IMR-90 (cell line): ENCODE measurements at regions not wholly inside any gene's neighbourhood (a gene's known extent, or its start where the extent isn't known, plus 50 kb on each side); places are given as distances from the start of the nearest gene placed in this dataset.

Experiments
- ATAC-seq: fragments of 200-7000 bp; cut with Tn5 transposase; 2 replicates; pipeline ENCODE4 v1.9.1; 2020; ENCODE audit warnings: low read depth, mild to moderate bottlenecking, moderate library complexity
- BruUV-seq: library from RNA; stranded (reverse); fragments of 400-500 nt; replicated peaks from 2 replicates; lab custom pipeline; 2021; lab: Mats Ljungman, UMichigan
- CTCF ChIA-PET: fragments of 300-600 bp; formaldehyde crosslinking; extraction: SDS; loops from one replicate; lab custom pipeline; 2021; ENCODE audit warnings: antibody characterized with exemption; lab: Yijun Ruan, JAX
- POLR2A ChIA-PET: fragments of 300-600 bp; sonication (Branson Sonifier 250); formaldehyde crosslinking; loops from one replicate; lab custom pipeline; 2022; ENCODE audit warnings: antibody characterized with exemption; ENCODE audit not compliant: unreplicated experiment; lab: Charles Lee
- DNase-seq: peaks from one replicate; pipeline ENCODE4 v3.0.0; 2013
- H2AFZ ChIP-seq: replicated peaks from 2 replicates; pipeline ENCODE3; 2013; ENCODE audit warnings: low read length, mild to moderate bottlenecking; ENCODE audit not compliant: poor library complexity
- H2AK5ac ChIP-seq: 2 replicates; pipeline ENCODE4 v1.6.1; 2013; ENCODE audit warnings: low read depth, low read length, inconsistent platforms
- H2AK9ac ChIP-seq: replicated peaks from 2 replicates; pipeline ENCODE3; 2013; ENCODE audit warnings: mild to moderate bottlenecking, low read depth, low read length, moderate library complexity; ENCODE audit not compliant: poor library complexity
- H2BK120ac ChIP-seq: 2 replicates; pipeline ENCODE4 v1.6.1; 2013; ENCODE audit warnings: low read depth, low read length, inconsistent platforms
- H2BK15ac ChIP-seq: 3 replicates; pipeline ENCODE4 v1.6.1; 2013; ENCODE audit warnings: low read depth, low read length, inconsistent platforms
- H2BK20ac ChIP-seq: 2 replicates; pipeline ENCODE4 v1.6.1; 2013; ENCODE audit warnings: low read depth, mild to moderate bottlenecking, inconsistent platforms, low read length, moderate library complexity
- H2BK5ac ChIP-seq: 2 replicates; pipeline ENCODE4 v1.6.1; 2013; ENCODE audit warnings: mild to moderate bottlenecking, low read depth, low read length, inconsistent platforms; ENCODE audit not compliant: poor library complexity, severe bottlenecking
- H3K14ac ChIP-seq: replicated peaks from 2 replicates; pipeline ENCODE4 v1.6.1; 2013; ENCODE audit warnings: low read depth, low read length, inconsistent platforms
- H3K18ac ChIP-seq: 2 replicates; pipeline ENCODE4 v1.6.1; 2013; ENCODE audit warnings: low read depth, low read length, control low read depth
- H3K23ac ChIP-seq: 2 replicates; pipeline ENCODE4 v1.6.1; 2013; ENCODE audit warnings: low read depth, low read length, inconsistent platforms
- H3K27ac ChIP-seq: 2 replicates; pipeline ENCODE4 v1.5.1; 2013; ENCODE audit warnings: mild to moderate bottlenecking, control low read depth, low read length; ENCODE audit not compliant: insufficient read depth
- H3K27me3 ChIP-seq: 2 replicates; pipeline ENCODE4 v1.6.1; 2013; ENCODE audit warnings: low read length; ENCODE audit not compliant: control insufficient read depth, insufficient read depth
- H3K36me3 ChIP-seq: 2 replicates; pipeline ENCODE4 v1.6.1; 2013; ENCODE audit warnings: low read length, mixed read lengths; ENCODE audit not compliant: control insufficient read depth, insufficient read depth
- H3K4ac ChIP-seq: 2 replicates; pipeline ENCODE4 v1.6.1; 2013; ENCODE audit warnings: low read depth, low read length, inconsistent platforms
- H3K4me1 ChIP-seq: 2 replicates; pipeline ENCODE4 v1.6.1; 2013; ENCODE audit warnings: low read length, mixed read lengths; ENCODE audit not compliant: control insufficient read depth, insufficient read depth
- H3K4me2 ChIP-seq: 2 replicates; pipeline ENCODE4 v1.6.1; 2013; ENCODE audit warnings: low read depth, mild to moderate bottlenecking, control low read depth, low read length, moderate library complexity
- H3K4me3 ChIP-seq: 2 replicates; pipeline ENCODE4 v1.5.1; 2013; ENCODE audit warnings: low read depth, mild to moderate bottlenecking, control low read depth, low read length, moderate library complexity; ENCODE audit not compliant: insufficient read depth
- H3K56ac ChIP-seq: 2 replicates; pipeline ENCODE4 v1.6.1; 2013; ENCODE audit warnings: low read length, inconsistent platforms; ENCODE audit not compliant: insufficient read depth; ENCODE audit errors: extremely low read depth
- H3K79me1 ChIP-seq, 2 experiments: 2 replicates each; pipeline ENCODE4 v1.6.1; 2013; ENCODE audit warnings: low read length in 2 of 2, inconsistent platforms in 1 of 2, low read depth in 1 of 2
- H3K9ac ChIP-seq: 2 replicates; pipeline ENCODE4 v1.6.1; 2013; ENCODE audit warnings: low read depth, low read length, control low read depth
- H3K9me1 ChIP-seq: 2 replicates; pipeline ENCODE4 v1.6.1; 2013; ENCODE audit warnings: low read length, inconsistent platforms; ENCODE audit not compliant: insufficient read depth
- H3K9me3 ChIP-seq: 2 replicates; pipeline ENCODE4 v1.6.1; 2013; ENCODE audit warnings: low read length; ENCODE audit not compliant: control insufficient read depth, insufficient read depth
- H4K20me1 ChIP-seq: 2 replicates; pipeline ENCODE4 v1.6.1; 2013; ENCODE audit warnings: low read length, inconsistent platforms; ENCODE audit not compliant: insufficient read depth
- H4K5ac ChIP-seq: 2 replicates; pipeline ENCODE4 v1.6.1; 2013; ENCODE audit warnings: mild to moderate bottlenecking, low read depth, low read length, control low read depth
- H4K8ac ChIP-seq, 2 experiments: 2 replicates each; pipeline ENCODE4 v1.6.1; 2013; ENCODE audit warnings: low read depth in 2 of 2, low read length in 2 of 2, control low read depth in 1 of 2, inconsistent platforms in 1 of 2
- H4K91ac ChIP-seq: 2 replicates; pipeline ENCODE4 v1.6.1; 2013; ENCODE audit warnings: low read depth, low read length, inconsistent platforms; ENCODE audit not compliant: insufficient read depth
- RAD21 ChIP-seq: IDR thresholded peaks from 2 replicates; pipeline ENCODE4 v1.6.1; 2012; ENCODE audit warnings: low read length, improper control_type of control experiment
- WGBS, 2 experiments: methylation state at CpG; one replicate each; pipeline versions ENCODE4 v1.1.5 to v1.1.7; 2013; ENCODE audit warnings: missing lambda C conversion rate in 2 of 2; ENCODE audit not compliant: insufficient read length in 1 of 2; ENCODE audit errors: extremely low coverage in 2 of 2; 5-methylcytosine and 5-hydroxymethylcytosine counted together
- dilution Hi-C: fragments of 300-500 bp; cut with HindIII; formaldehyde crosslinking; loops from one replicate; pipeline ENCODE4 v1.14.3; 2018; ENCODE audit warnings: low sequenced_read_pairs; ENCODE audit not compliant: unreplicated experiment
- in situ Hi-C: fragments of 300-500 bp; cut with MboI; formaldehyde crosslinking; loops from 3 replicates; pipeline ENCODE4 v1.14.3; 2019; ENCODE audit warnings: low sequenced_read_pairs, inconsistent platforms, mixed read lengths
- intact Hi-C: fragments of 100-400 bp; cut with micrococcal nuclease; formaldehyde crosslinking; loops from 2 replicates; pipeline ENCODE4 v1.10.0; 2022

GRCh38 chrX:120690941-120691340 lies 61.1 kb upstream of the C1GALT1C1 start:
- H3K14ac ChIP-seq, result no peak overlapping the region
- TF ChIP-seq RAD21, result no peak
- ChIA-PET POLR2A (no interaction called here), CTCF (no interaction called here)
- no peak overlapping the region for H3K23ac ChIP-seq
- no TSS peak for BruUV-seq
- no peak overlapping the region for H2BK15ac ChIP-seq
- H3K56ac ChIP-seq, result no peak overlapping the region
- no peaks in the 10 kb centered on the region for H3K9me1 ChIP-seq
- dilution Hi-C loops, result no loop called here
- H3K4ac ChIP-seq, result no peak overlapping the region
- H3K4me2 ChIP-seq, result no peak overlapping the region
- WGBS, 2 experiments, result no CpG with 5 or more reads among the region's 4 CpGs
- no peaks in the 10 kb centered on the region for H3K79me1 ChIP-seq
- intact Hi-C loops, result no loop called here
- in situ Hi-C loops, result no loop called here
- no peaks in the 10 kb centered on the region for H3K9me3 ChIP-seq
- no peak overlapping the region for H3K9ac ChIP-seq
- H4K91ac ChIP-seq, result no peak overlapping the region
- no peak overlapping the region for H2BK120ac ChIP-seq
- H3K4me1 ChIP-seq, result no peaks in the 10 kb centered on the region
- no peaks in the 10 kb centered on the region for H3K27me3 ChIP-seq
- no peak overlapping the region for H3K18ac ChIP-seq
- DNase-seq (no peak), ATAC-seq (no peak)
- no peak overlapping the region for H2AK9ac ChIP-seq
- H3K36me3 ChIP-seq, result no peaks in the 10 kb centered on the region
- H2AK5ac ChIP-seq, result no peak overlapping the region
- H3K4me3 ChIP-seq, result no peak overlapping the region
- H3K27ac ChIP-seq, result no peak overlapping the region
- H2BK20ac ChIP-seq, result no peak overlapping the region
- no peak overlapping the region for H2AFZ ChIP-seq
- no peak overlapping the region for H4K8ac ChIP-seq
- H2BK5ac ChIP-seq, result no peak overlapping the region
- H4K5ac ChIP-seq, result no peak overlapping the region
- H4K20me1 ChIP-seq, result no peaks in the 10 kb centered on the region
